A673 (cell line): ENCODE measurements at regions not wholly inside any gene's neighbourhood (a gene's known extent, or its start where the extent isn't known, plus 50 kb on each side); places are given as distances from the start of the nearest gene placed in this dataset.

Source experiments
- CTCF ChIP-seq: fragments of 300-800, 200-600 bp; sonication (generic); conservative IDR thresholded peaks from 2 replicates; pipeline ENCODE4 v1.5.1; 2017; ENCODE audit warnings: low read depth, mild to moderate bottlenecking, antibody characterized with exemption, low read length, moderate library complexity, mixed read lengths
- EZH2 ChIP-seq: fragments of 200-600 bp; sonication (generic); IDR thresholded peaks from 2 replicates; pipeline ENCODE4 v1.6.1; 2017; ENCODE audit warnings: borderline replicate concordance, low read depth, mild to moderate bottlenecking, mixed read lengths, antibody characterized with exemption, low read length; ENCODE audit not compliant: poor library complexity, severe bottlenecking

DNA sequence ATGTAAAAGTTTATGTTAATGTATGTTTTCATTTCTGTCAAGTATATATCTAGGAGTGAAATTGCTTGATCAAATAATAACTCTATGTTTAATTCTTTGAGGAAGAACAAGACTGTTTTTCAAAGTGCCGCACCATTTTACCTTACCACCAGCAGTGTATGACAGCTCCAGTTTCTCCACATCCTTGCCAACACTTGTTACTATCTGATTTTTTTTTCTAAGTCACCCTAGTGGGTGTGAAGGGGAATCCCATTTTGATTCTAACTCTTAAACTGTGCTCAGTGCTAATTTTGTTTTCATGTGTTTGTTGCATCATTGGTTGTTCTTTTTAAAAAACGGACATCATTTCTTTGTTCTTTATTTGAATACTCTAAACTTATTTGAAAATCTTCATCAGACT is 120.2 kb upstream of the CDK6 start:
- no peak for TF ChIP-seq CTCF
- TF ChIP-seq EZH2, result no peak
